Fibroblast of skin of left quadriceps (primary cell): ENCODE measurements at regions not wholly inside any gene's neighbourhood (a gene's known extent, or its start where the extent isn't known, plus 50 kb on each side); places are given as distances from the start of the nearest gene placed in this dataset.
"Not testable (repeated sequence)": the region's sequence is repeated elsewhere in the genome, so short reads cannot be mapped to it uniquely, and the experiment has no call there.

ENCODE experiments used
- DNase-seq, 2 experiments: peaks; one replicate each; pipeline ENCODE4 v3.0.0-alpha.2; 2013; ENCODE audit warnings: low read depth in 2 of 2

- DNase-seq, result not testable (repeated sequence)
Observed at GRCh38 chr9:65395789-65396188, 110.8 kb upstream of the FOXD4L5 start.

- not testable (repeated sequence) for DNase-seq
Observed at GRCh38 chr9:65395121-65395520, 110.1 kb upstream of the FOXD4L5 start.

- DNase-seq, result not testable (repeated sequence)
Observed at GRCh38 chr9:65393111-65393810, 108.3 kb upstream of the FOXD4L5 start.

- DNase-seq, result not testable (repeated sequence)
Observed at GRCh38 chr9:65392611-65393010, 107.6 kb upstream of the FOXD4L5 start.

GRCh38 chr9:65389710-65390109 lies 104.7 kb upstream of the FOXD4L5 start:
- not testable (repeated sequence) for DNase-seq

- DNase-seq, result not testable (repeated sequence)
Observed at GRCh38 chr9:65389216-65389615, 104.2 kb upstream of the FOXD4L5 start.

- DNase-seq, result peak; percentile 39 to 45
Observed at GRCh38 chr9:65386699-65387098, 101.7 kb upstream of the FOXD4L5 start.

GRCh38 chr9:65386191-65386590 lies 101.2 kb upstream of the FOXD4L5 start:
- DNase-seq, result not testable (repeated sequence)

- not testable (repeated sequence) for DNase-seq
Observed at GRCh38 chr9:65385655-65386024, 100.6 kb upstream of the FOXD4L5 start.

GRCh38 chr9:65384759-65385654 lies 100.0 kb upstream of the FOXD4L5 start:
- not testable (repeated sequence) for DNase-seq

GRCh38 chr9:65384066-65384465 lies 99.1 kb upstream of the FOXD4L5 start:
- DNase-seq, result not testable (repeated sequence)

GRCh38 chr9:65383646-65384045 lies 98.6 kb upstream of the FOXD4L5 start:
- DNase-seq, result not testable (repeated sequence)

GRCh38 chr9:65382701-65383318 lies 97.8 kb upstream of the FOXD4L5 start:
- not testable (repeated sequence) for DNase-seq
